Testis (tissue), 2 donors: ENCODE measurements at regions not wholly inside any gene's neighbourhood (a gene's known extent, or its start where the extent isn't known, plus 50 kb on each side); places are given as distances from the start of the nearest gene placed in this dataset.

Experiments used
- DNase-seq: peaks from one replicate; pipeline ENCODE4 v3.0.0-alpha.2; 2019
- H3K27ac ChIP-seq, 2 donors: fragments of 200-600 bp; sonication (generic); one replicate each; pipeline ENCODE4 v1.5.1; 2019
- H3K27me3 ChIP-seq: fragments of 200-600 bp; sonication (generic); one replicate; pipeline ENCODE4 v1.5.1; 2019
- H3K36me3 ChIP-seq: fragments of 200-600 bp; sonication (generic); one replicate; pipeline ENCODE4 v1.5.1; 2017; ENCODE audit warnings: low read depth; ENCODE audit errors: missing control alignments
- H3K4me1 ChIP-seq: fragments of 200-600 bp; sonication (generic); one replicate; pipeline ENCODE4 v1.5.1; 2019
- H3K4me3 ChIP-seq, 2 donors: fragments of 200-600 bp; sonication (generic); one replicate each; pipeline ENCODE4 v1.5.1; 2017 to 2019
- H3K9me3 ChIP-seq: fragments of 200-600 bp; sonication (generic); one replicate; pipeline ENCODE4 v1.5.1; 2017
- CTCF ChIP-seq, 3 experiments: fragments of 450-650 bp in 2 of 3; fragments of 200-600 bp in 1 of 3; sonication (generic) in 1 of 3; IDR thresholded peaks; one replicate each; pipeline ENCODE4 v1.5.1; 2016 to 2019; ENCODE audit warnings: antibody characterized with exemption in 3 of 3, mild to moderate bottlenecking in 2 of 3, moderate library complexity in 1 of 3
- POLR2A ChIP-seq: fragments of 450-650 bp; IDR thresholded peaks from one replicate; pipeline ENCODE4 v1.6.1; 2017; ENCODE audit warnings: antibody characterized with exemption, mild to moderate bottlenecking, moderate library complexity
- WGBS, 2 donors: methylation state at CpG; one replicate each; pipeline ENCODE4 v1.1.5; 2018; 5-methylcytosine and 5-hydroxymethylcytosine counted together
- intact Hi-C: fragments of 100-400 bp; cut with DNase I; formaldehyde crosslinking; loops from one replicate; pipeline ENCODE4 v1.15.1; 2023; ENCODE audit warnings: low total_unique reads

- Histone ChIP-seq H3K36me3 (no peaks in the 10 kb centered on the region), H3K4me3 (no peak overlapping the region), H3K4me1 (no peaks in the 10 kb centered on the region), H3K27ac (no peak overlapping the region), H3K9me3 (no peaks in the 10 kb centered on the region), H3K27me3 (no peaks in the 10 kb centered on the region)
- intact Hi-C loops: no loop called here
- 92 to 95% methylated on average over 2 of the region's 2 CpGs for WGBS, 2 donors
- TF ChIP-seq CTCF (IDR thresholded peaks at IDR 0.05): no peak
- TF ChIP-seq POLR2A: no peak
- no peak for DNase-seq
Observed at GRCh38 chr9:90995516-90995915, 193.9 kb downstream of the SYK start.

GRCh38 chr9:90996154-90997065, 194.8 kb downstream of the SYK start:
- no peak overlapping the region for H3K4me3 ChIP-seq
- intact Hi-C loops: no loop called here
- DNase-seq: no peak
- H3K36me3 ChIP-seq: no peaks in the 10 kb centered on the region
- H3K9me3 ChIP-seq: no peaks in the 10 kb centered on the region
- 87% methylated on average over 6 of the region's 6 CpGs for WGBS, 2 donors
- no peak overlapping the region for H3K27ac ChIP-seq
- H3K27me3 ChIP-seq: no peaks in the 10 kb centered on the region
- H3K4me1 ChIP-seq: no peaks in the 10 kb centered on the region
- TF ChIP-seq POLR2A (no peak), CTCF (IDR thresholded peaks at IDR 0.05) (no peak)

- Histone ChIP-seq H3K27me3 (no peaks in the 10 kb centered on the region), H3K27ac (no peak overlapping the region), H3K4me3 (no peak overlapping the region), H3K9me3 (no peaks in the 10 kb centered on the region), H3K4me1 (no peaks in the 10 kb centered on the region), H3K36me3 (no peaks in the 10 kb centered on the region)
- WGBS, 2 donors: 81 to 87% methylated on average over 7 of the region's 7 CpGs
- intact Hi-C loops: no loop called here
- TF ChIP-seq POLR2A (no peak), CTCF (IDR thresholded peaks at IDR 0.05) (no peak)
- DNase-seq: no peak
Observed at GRCh38 chr9:90998573-90998972, 197.0 kb downstream of the SYK start.

- no peaks in the 10 kb centered on the region for H3K36me3 ChIP-seq
- no peak for DNase-seq
- 90 to 93% methylated on average over 12 to 16 of the region's 16 CpGs for WGBS, 2 donors
- no peaks in the 10 kb centered on the region for H3K9me3 ChIP-seq
- TF ChIP-seq POLR2A (no peak), CTCF (IDR thresholded peaks at IDR 0.05) (no peak)
- H3K4me1 ChIP-seq: no peaks in the 10 kb centered on the region
- H3K4me3 ChIP-seq: no peak overlapping the region
- no peaks in the 10 kb centered on the region for H3K27me3 ChIP-seq
- intact Hi-C loops: no loop called here
- no peak overlapping the region for H3K27ac ChIP-seq
Observed at GRCh38 chr9:90999425-91000397, 198.1 kb downstream of the SYK start.
